ENCODE measurements at regions not wholly inside any gene's neighbourhood (a gene's known extent, or its start where the extent isn't known, plus 50 kb on each side); places are given as distances from the start of the nearest gene placed in this dataset.

GRCh38 chr13:40121722-40122121 lies 466.3 kb downstream of the COG6 start:
- DNase-seq = no peak

- no peak for DNase-seq
Measured at GRCh38 chr13:40123962-40124632, 468.6 kb downstream of the COG6 start.

GRCh38 chr13:40124633-40125015 lies 469.2 kb downstream of the COG6 start:
- DNase-seq = no peak

- DNase-seq = no peak
Measured at GRCh38 chr13:40125336-40125735, 469.9 kb downstream of the COG6 start.

GRCh38 chr13:40126306-40127085 lies 471.0 kb downstream of the COG6 start:
- DNase-seq = no peak

GRCh38 chr13:40127476-40127875 lies 472.0 kb downstream of the COG6 start:
- no peak for DNase-seq

- no peak for DNase-seq
Measured at GRCh38 chr13:40127925-40128324, 472.5 kb downstream of the COG6 start.

GRCh38 chr13:40129467-40129866 lies 474.0 kb downstream of the COG6 start:
- DNase-seq = no peak

- no peak for DNase-seq
Measured at GRCh38 chr13:40130871-40131636, 475.6 kb downstream of the COG6 start.

- peak in 1 of 5 experiments; percentile 22 for DNase-seq
Measured at GRCh38 chr13:40132249-40132648, 476.8 kb downstream of the COG6 start.

- DNase-seq = no peak
Measured at GRCh38 chr13:40136896-40137295, 481.4 kb downstream of the COG6 start.

- DNase-seq = no peak
Measured at GRCh38 chr13:40137400-40137799, 481.9 kb downstream of the COG6 start.

- no peak for DNase-seq
Measured at GRCh38 chr13:40139896-40140520, 484.5 kb downstream of the COG6 start.

- DNase-seq = no peak
Measured at GRCh38 chr13:40141859-40142555, 486.5 kb downstream of the COG6 start.

GRCh38 chr13:40143106-40143505 lies 487.6 kb downstream of the COG6 start:
- DNase-seq = no peak

GRCh38 chr13:40143559-40143958 lies 488.1 kb downstream of the COG6 start:
- no peak for DNase-seq

GRCh38 chr13:40145139-40145538 lies 489.7 kb downstream of the COG6 start:
- DNase-seq = peak in 1 of 5 experiments; percentile 41

GRCh38 chr13:40146063-40146462 lies 490.6 kb downstream of the COG6 start:
- no peak for DNase-seq

- peak in 1 of 5 experiments; percentile 56 for DNase-seq
Measured at GRCh38 chr13:40146611-40147117, 491.2 kb downstream of the COG6 start.

- no peak for DNase-seq
Measured at GRCh38 chr13:40148101-40148500, 492.6 kb downstream of the COG6 start.

GRCh38 chr13:40148742-40149141 lies 493.3 kb downstream of the COG6 start:
- peak in 1 of 5 experiments; percentile 8 for DNase-seq

- no peak for DNase-seq
Measured at GRCh38 chr13:40149611-40150274, 494.3 kb downstream of the COG6 start.
